ENCODE measurements at regions not wholly inside any gene's neighbourhood (a gene's known extent, or its start where the extent isn't known, plus 50 kb on each side); places are given as distances from the start of the nearest gene placed in this dataset.
"Not testable (repeated sequence)": the region's sequence is repeated elsewhere in the genome, so short reads cannot be mapped to it uniquely, and the experiment has no call there.

- Histone ChIP-seq H3K9ac (ENCODE audit: low read depth in 1 of 3, low read length in 3 of 3) (no peak overlapping the region), H3K36me3 (ENCODE audit: control insufficient read depth in 3 of 3, insufficient read depth in 3 of 3, low read length in 3 of 3) (no peaks in the 10 kb centered on the region), H3K4me3 (ENCODE audit: low read length in 3 of 3) (no peak overlapping the region), H3K27ac (ENCODE audit: low read depth, low read length) (no peak overlapping the region), H3K27me3 (ENCODE audit: control insufficient read depth in 3 of 3, insufficient read depth in 3 of 3, low read length in 3 of 3) (no peaks in the 10 kb centered on the region), H3K4me1 (ENCODE audit: control insufficient read depth in 3 of 3, insufficient read depth in 3 of 3, low read length in 3 of 3) (no peaks in the 10 kb centered on the region), H3K9me3 (ENCODE audit: control insufficient read depth in 3 of 3, low read length in 3 of 3) (no peaks in the 10 kb centered on the region)
Measured at GRCh38 chr10:81146436-81146835, 608.7 kb downstream of the SH2D4B start.

GRCh38 chr10:81152656-81153055 lies 615.0 kb downstream of the SH2D4B start:
- Histone ChIP-seq H3K4me1 (ENCODE audit: control insufficient read depth in 3 of 3, insufficient read depth in 3 of 3, low read length in 3 of 3) (no peaks in the 10 kb centered on the region), H3K9me3 (ENCODE audit: control insufficient read depth in 3 of 3, low read length in 3 of 3) (no peaks in the 10 kb centered on the region), H3K27ac (ENCODE audit: low read depth, low read length) (no peak overlapping the region), H3K4me3 (ENCODE audit: low read length in 3 of 3) (no peak overlapping the region), H3K27me3 (ENCODE audit: control insufficient read depth in 3 of 3, insufficient read depth in 3 of 3, low read length in 3 of 3) (no peaks in the 10 kb centered on the region), H3K9ac (ENCODE audit: low read depth in 1 of 3, low read length in 3 of 3) (no peak overlapping the region), H3K36me3 (ENCODE audit: control insufficient read depth in 3 of 3, insufficient read depth in 3 of 3, low read length in 3 of 3) (no peaks in the 10 kb centered on the region)

GRCh38 chr10:81157681-81158080 lies 620.0 kb downstream of the SH2D4B start:
- no peak overlapping the region for H3K27ac ChIP-seq (ENCODE audit: low read depth, low read length)
- H3K9ac ChIP-seq (ENCODE audit: low read depth in 1 of 3, low read length in 3 of 3): no peak overlapping the region
- no peaks in the 10 kb centered on the region for H3K27me3 ChIP-seq (ENCODE audit: control insufficient read depth in 3 of 3, insufficient read depth in 3 of 3, low read length in 3 of 3)
- H3K9me3 ChIP-seq (ENCODE audit: control insufficient read depth in 3 of 3, low read length in 3 of 3): no peaks in the 10 kb centered on the region
- no peaks in the 10 kb centered on the region for H3K4me1 ChIP-seq (ENCODE audit: control insufficient read depth in 3 of 3, insufficient read depth in 3 of 3, low read length in 3 of 3)
- H3K4me3 ChIP-seq (ENCODE audit: low read length in 3 of 3): no peak overlapping the region
- no peaks in the 10 kb centered on the region for H3K36me3 ChIP-seq (ENCODE audit: control insufficient read depth in 3 of 3, insufficient read depth in 3 of 3, low read length in 3 of 3)

- H3K27ac ChIP-seq (ENCODE audit: low read depth, low read length): no peak overlapping the region
- H3K9ac ChIP-seq (ENCODE audit: low read depth in 1 of 3, low read length in 3 of 3): no peak overlapping the region
- no peaks in the 10 kb centered on the region for H3K9me3 ChIP-seq (ENCODE audit: control insufficient read depth in 3 of 3, low read length in 3 of 3)
- no peak overlapping the region for H3K4me3 ChIP-seq (ENCODE audit: low read length in 3 of 3)
- H3K36me3 ChIP-seq (ENCODE audit: control insufficient read depth in 3 of 3, insufficient read depth in 3 of 3, low read length in 3 of 3): no peaks in the 10 kb centered on the region
- H3K27me3 ChIP-seq (ENCODE audit: control insufficient read depth in 3 of 3, insufficient read depth in 3 of 3, low read length in 3 of 3): no peaks in the 10 kb centered on the region
- H3K4me1 ChIP-seq (ENCODE audit: control insufficient read depth in 3 of 3, insufficient read depth in 3 of 3, low read length in 3 of 3): no peaks in the 10 kb centered on the region
Measured at GRCh38 chr10:81177651-81178244, 640.0 kb downstream of the SH2D4B start.

- no peaks in the 10 kb centered on the region for H3K9me3 ChIP-seq (ENCODE audit: control insufficient read depth in 3 of 3, low read length in 3 of 3)
- H3K27ac ChIP-seq (ENCODE audit: low read depth, low read length): no peak overlapping the region
- no peaks in the 10 kb centered on the region for H3K36me3 ChIP-seq (ENCODE audit: control insufficient read depth in 3 of 3, insufficient read depth in 3 of 3, low read length in 3 of 3)
Measured at GRCh38 chr10:81179324-81179723, 641.6 kb downstream of the SH2D4B start.

GRCh38 chr10:81179805-81180452 lies 642.2 kb downstream of the SH2D4B start:
- no peak overlapping the region for H3K4me3 ChIP-seq (ENCODE audit: low read length in 3 of 3)
- no peaks in the 10 kb centered on the region for H3K36me3 ChIP-seq (ENCODE audit: control insufficient read depth in 3 of 3, insufficient read depth in 3 of 3, low read length in 3 of 3)
- no peaks in the 10 kb centered on the region for H3K4me1 ChIP-seq (ENCODE audit: control insufficient read depth in 3 of 3, insufficient read depth in 3 of 3, low read length in 3 of 3)
- no peaks in the 10 kb centered on the region for H3K27me3 ChIP-seq (ENCODE audit: control insufficient read depth in 3 of 3, insufficient read depth in 3 of 3, low read length in 3 of 3)
- no peaks in the 10 kb centered on the region for H3K9me3 ChIP-seq (ENCODE audit: control insufficient read depth in 3 of 3, low read length in 3 of 3)
- no peak overlapping the region for H3K9ac ChIP-seq (ENCODE audit: low read depth in 1 of 3, low read length in 3 of 3)
- no peak overlapping the region for H3K27ac ChIP-seq (ENCODE audit: low read depth, low read length)

More at GRCh38 chr10:81179324-81179723, 641.6 kb downstream of the SH2D4B start:
- Histone ChIP-seq H3K4me3 (ENCODE audit: low read length in 3 of 3) (no peak overlapping the region), H3K4me1 (ENCODE audit: control insufficient read depth in 3 of 3, insufficient read depth in 3 of 3, low read length in 3 of 3) (no peaks in the 10 kb centered on the region), H3K9ac (ENCODE audit: low read depth in 1 of 3, low read length in 3 of 3) (no peak overlapping the region), H3K27me3 (ENCODE audit: control insufficient read depth in 3 of 3, insufficient read depth in 3 of 3, low read length in 3 of 3) (no peaks in the 10 kb centered on the region)

- no peaks in the 10 kb centered on the region for H3K36me3 ChIP-seq (ENCODE audit: control insufficient read depth in 3 of 3, insufficient read depth in 3 of 3, low read length in 3 of 3)
- H3K4me1 ChIP-seq (ENCODE audit: control insufficient read depth in 3 of 3, insufficient read depth in 3 of 3, low read length in 3 of 3): no peaks in the 10 kb centered on the region
- no peak overlapping the region for H3K9ac ChIP-seq (ENCODE audit: low read depth in 1 of 3, low read length in 3 of 3)
- H3K27me3 ChIP-seq (ENCODE audit: control insufficient read depth in 3 of 3, insufficient read depth in 3 of 3, low read length in 3 of 3): no peaks in the 10 kb centered on the region
- no peak overlapping the region for H3K27ac ChIP-seq (ENCODE audit: low read depth, low read length)
- H3K4me3 ChIP-seq (ENCODE audit: low read length in 3 of 3): no peak overlapping the region
- H3K9me3 ChIP-seq (ENCODE audit: control insufficient read depth in 3 of 3, low read length in 3 of 3): no peaks in the 10 kb centered on the region
Measured at GRCh38 chr10:81182296-81182695, 644.6 kb downstream of the SH2D4B start.

- no peaks in the 10 kb centered on the region for H3K27me3 ChIP-seq (ENCODE audit: control insufficient read depth in 3 of 3, insufficient read depth in 3 of 3, low read length in 3 of 3)
- H3K9me3 ChIP-seq (ENCODE audit: control insufficient read depth in 3 of 3, low read length in 3 of 3): no peaks in the 10 kb centered on the region
- no peaks in the 10 kb centered on the region for H3K36me3 ChIP-seq (ENCODE audit: control insufficient read depth in 3 of 3, insufficient read depth in 3 of 3, low read length in 3 of 3)
- no peak overlapping the region for H3K27ac ChIP-seq (ENCODE audit: low read depth, low read length)
- no peak overlapping the region for H3K4me3 ChIP-seq (ENCODE audit: low read length in 3 of 3)
- no peaks in the 10 kb centered on the region for H3K4me1 ChIP-seq (ENCODE audit: control insufficient read depth in 3 of 3, insufficient read depth in 3 of 3, low read length in 3 of 3)
- no peak overlapping the region for H3K9ac ChIP-seq (ENCODE audit: low read depth in 1 of 3, low read length in 3 of 3)
Measured at GRCh38 chr10:81192221-81192788, 654.6 kb downstream of the SH2D4B start.

GRCh38 chr10:81200801-81201200 lies 663.1 kb downstream of the SH2D4B start:
- Histone ChIP-seq H3K27me3 (ENCODE audit: control insufficient read depth in 3 of 3, insufficient read depth in 3 of 3, low read length in 3 of 3) (no peaks in the 10 kb centered on the region), H3K4me3 (ENCODE audit: low read length in 3 of 3) (no peak overlapping the region), H3K27ac (ENCODE audit: low read depth, low read length) (no peak overlapping the region), H3K9ac (ENCODE audit: low read depth in 1 of 3, low read length in 3 of 3) (no peak overlapping the region), H3K9me3 (ENCODE audit: control insufficient read depth in 3 of 3, low read length in 3 of 3) (no peaks in the 10 kb centered on the region), H3K4me1 (ENCODE audit: control insufficient read depth in 3 of 3, insufficient read depth in 3 of 3, low read length in 3 of 3) (no peaks in the 10 kb centered on the region), H3K36me3 (ENCODE audit: control insufficient read depth in 3 of 3, insufficient read depth in 3 of 3, low read length in 3 of 3) (no peaks in the 10 kb centered on the region)

GRCh38 chr10:81207359-81207758 lies 667.6 kb upstream of the NRG3 start:
- H3K36me3 ChIP-seq (ENCODE audit: control insufficient read depth in 3 of 3, insufficient read depth in 3 of 3, low read length in 3 of 3); H3K9me3 ChIP-seq (ENCODE audit: control insufficient read depth in 3 of 3, low read length in 3 of 3); H3K27ac ChIP-seq (ENCODE audit: low read depth, low read length); H3K4me3 ChIP-seq (ENCODE audit: low read length in 3 of 3); H3K9ac ChIP-seq (ENCODE audit: low read depth in 1 of 3, low read length in 3 of 3); H3K4me1 ChIP-seq (ENCODE audit: control insufficient read depth in 3 of 3, insufficient read depth in 3 of 3, low read length in 3 of 3); H3K27me3 ChIP-seq (ENCODE audit: control insufficient read depth in 3 of 3, insufficient read depth in 3 of 3, low read length in 3 of 3): not testable (repeated sequence)
